Activated B cell treated with CpG ODN at 0.5 μM for 24 hours (primary cell): ENCODE measurements at regions not wholly inside any gene's neighbourhood (a gene's known extent, or its start where the extent isn't known, plus 50 kb on each side); places are given as distances from the start of the nearest gene placed in this dataset.
A peak's percentile ranks its signal among the peaks of the same experiment; 100 is the strongest.

Source experiments
- ATAC-seq: fragments of 200-7000 bp; cut with Tn5 transposase; one replicate; pipeline ENCODE4 v1.10.0; 2021; ENCODE audit warnings: low read depth, mild to moderate bottlenecking, moderate library complexity
- CTCF ChIA-PET: fragments of 350-600 bp; sonication (Branson Sonifier 250); formaldehyde crosslinking; loops from one replicate; lab custom pipeline; 2021; ENCODE audit warnings: antibody characterized with exemption; lab: Charles Lee
- POLR2A ChIA-PET: fragments of 350-600 bp; sonication (Branson Sonifier 250); formaldehyde crosslinking; loops from one replicate; lab custom pipeline; 2021; ENCODE audit warnings: antibody characterized with exemption; lab: Charles Lee
- DNase-seq: peaks from one replicate; pipeline ENCODE4 v3.0.0; 2022
- H3K27ac Mint-ChIP-seq: one replicate; pipeline ENCODE4 v1.8.0; 2020; ENCODE audit warnings: mixed read lengths
- H3K27me3 Mint-ChIP-seq: one replicate; pipeline ENCODE4 v1.8.0; 2021; ENCODE audit warnings: mixed read lengths
- H3K36me3 Mint-ChIP-seq: one replicate; pipeline ENCODE4 v1.8.0; 2021; ENCODE audit warnings: low read depth, mixed read lengths
- H3K4me1 Mint-ChIP-seq: one replicate; pipeline ENCODE4 v1.8.0; 2021; ENCODE audit warnings: mixed read lengths
- H3K4me3 Mint-ChIP-seq: one replicate; pipeline ENCODE4 v1.8.0; 2020; ENCODE audit warnings: mild to moderate bottlenecking, mixed read lengths
- H3K9me3 Mint-ChIP-seq: one replicate; pipeline ENCODE4 v1.8.0; 2020; ENCODE audit warnings: mixed read lengths
- CTCF ChIP-seq: fragments of 200-600 bp; IDR thresholded peaks from one replicate; pipeline ENCODE4 v1.8.0; 2022; ENCODE audit warnings: antibody characterized with exemption, mild to moderate bottlenecking
- intact Hi-C: fragments of 100-400 bp; cut with micrococcal nuclease; formaldehyde crosslinking; loops from one replicate; pipeline ENCODE4 v1.15.1; 2024

GRCh38 chr2:176544991-176545956 is 276.0 kb downstream of the MTX2 start:
- no peak overlapping the region for H3K4me3 Mint-ChIP-seq
- POLR2A ChIA-PET = no interaction called here
- H3K27ac Mint-ChIP-seq = no peak overlapping the region
- CTCF ChIA-PET = interaction anchor here (0.8 to 1.3 kb wide), 2 partner anchors 9 kb away, joined by 3 to 4 read pairs; no protein-coding TSS in a partner anchor
- no peaks in the 10 kb centered on the region for H3K4me1 Mint-ChIP-seq
- TF ChIP-seq CTCF = no peak
- intact Hi-C loops = no loop called here
- H3K27me3 Mint-ChIP-seq = peaks cover 2% of the 10 kb centered on the region
- H3K36me3 Mint-ChIP-seq = no peaks in the 10 kb centered on the region
- DNase-seq = no peak
- no peak for ATAC-seq
- no peaks in the 10 kb centered on the region for H3K9me3 Mint-ChIP-seq

GRCh38 chr2:176546550-176546949 is 277.3 kb downstream of the MTX2 start:
- Mint-ChIP-seq H3K36me3 (no peaks in the 10 kb centered on the region), H3K9me3 (no peaks in the 10 kb centered on the region)
- POLR2A ChIA-PET = no interaction called here

GRCh38 chr2:176552501-176553135 is 283.4 kb downstream of the MTX2 start:
- POLR2A ChIA-PET = no interaction called here
- Mint-ChIP-seq H3K4me1 (peaks cover 11% of the 10 kb centered on the region), H3K27me3 (peaks cover 26% of the 10 kb centered on the region), H3K4me3 (no peak overlapping the region), H3K27ac (no peak overlapping the region), H3K36me3 (no peaks in the 10 kb centered on the region), H3K9me3 (no peaks in the 10 kb centered on the region)
- DNase-seq = no peak
- ATAC-seq = no peak
- CTCF ChIA-PET = no interaction called here
- TF ChIP-seq CTCF = no peak
- intact Hi-C loops = loop anchor here (5.0 to 10.0 kb wide), 3 partner anchors 95 to 592 kb away; no protein-coding TSS in a partner anchor

More at GRCh38 chr2:176546550-176546949, 277.3 kb downstream of the MTX2 start:
- no peak overlapping the region for H3K4me3 Mint-ChIP-seq
- no peak for TF ChIP-seq CTCF
- no peak overlapping the region for H3K27ac Mint-ChIP-seq
- intact Hi-C loops = no loop called here
- CTCF ChIA-PET = interaction anchor here (1.3 kb wide), 1 partner anchor 8 kb away, joined by 4 read pairs; no protein-coding TSS in a partner anchor
- ATAC-seq (no peak), DNase-seq (no peak)
- H3K27me3 Mint-ChIP-seq = no peaks in the 10 kb centered on the region
- no peaks in the 10 kb centered on the region for H3K4me1 Mint-ChIP-seq

- peak overlapping the region; percentile 71 for H3K4me3 Mint-ChIP-seq
- H3K9me3 Mint-ChIP-seq = no peaks in the 10 kb centered on the region
- H3K36me3 Mint-ChIP-seq = no peaks in the 10 kb centered on the region
- TF ChIP-seq CTCF = no peak
- DNase-seq (peak; percentile 17), ATAC-seq (no peak)
- CTCF ChIA-PET = interaction anchor here (0.7 to 1.6 kb wide), 18 partner anchors 8 to 1303 kb away, joined by 3 to 22 read pairs (median 4); no protein-coding TSS in a partner anchor
- peaks cover 30% of the 10 kb centered on the region for H3K27me3 Mint-ChIP-seq
- peaks cover 11% of the 10 kb centered on the region for H3K4me1 Mint-ChIP-seq
- H3K27ac Mint-ChIP-seq = no peak overlapping the region
- intact Hi-C loops = loop anchor here (1.0 to 10.0 kb wide), 7 partner anchors 61 to 591 kb away; no protein-coding TSS in a partner anchor
- POLR2A ChIA-PET = no interaction called here
Measured at GRCh38 chr2:176553685-176554100, 284.5 kb downstream of the MTX2 start.
